ENCODE measurements at regions not wholly inside any gene's neighbourhood (a gene's known extent, or its start where the extent isn't known, plus 50 kb on each side); places are given as distances from the start of the nearest gene placed in this dataset.

DNA sequence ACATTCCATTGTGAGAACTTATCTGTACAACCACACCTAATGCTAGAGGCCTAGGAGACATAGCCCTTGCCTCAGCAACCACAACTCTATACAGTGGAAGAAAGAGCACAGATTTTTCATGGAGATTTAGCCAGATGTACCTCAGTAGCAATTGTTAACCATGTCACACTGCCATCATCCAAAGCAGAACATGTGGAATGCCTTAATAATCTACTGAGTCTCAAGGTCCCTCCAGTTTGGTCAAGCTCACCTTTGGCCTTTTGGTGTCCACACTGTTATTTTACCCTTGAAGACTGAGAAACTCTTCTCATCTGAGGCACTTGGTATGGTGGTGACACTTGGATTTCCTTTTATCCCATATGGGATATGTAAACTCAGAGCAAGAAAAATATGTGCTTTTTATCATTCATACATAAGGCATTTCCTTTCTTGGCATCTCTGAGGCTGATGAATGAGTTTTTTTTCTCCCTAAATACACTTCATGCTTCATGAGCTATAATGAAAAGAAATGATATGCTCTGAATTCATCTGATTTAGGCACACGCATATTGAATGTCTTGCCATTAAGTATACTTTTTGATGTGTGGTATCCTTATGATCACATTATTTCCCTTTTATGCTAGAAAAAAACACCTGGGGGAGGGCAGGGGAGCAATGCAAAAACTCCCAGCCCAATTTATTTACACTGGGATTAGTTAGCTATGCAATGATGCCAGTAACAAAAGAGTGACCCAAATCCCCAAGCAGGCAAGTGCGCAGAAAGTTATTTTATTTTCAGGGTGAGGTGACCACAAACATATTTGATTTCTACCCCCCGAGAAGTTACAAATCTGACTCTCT is 63.3 kb upstream of the ME3 start:
- TF ChIP-seq, protein P1, sequence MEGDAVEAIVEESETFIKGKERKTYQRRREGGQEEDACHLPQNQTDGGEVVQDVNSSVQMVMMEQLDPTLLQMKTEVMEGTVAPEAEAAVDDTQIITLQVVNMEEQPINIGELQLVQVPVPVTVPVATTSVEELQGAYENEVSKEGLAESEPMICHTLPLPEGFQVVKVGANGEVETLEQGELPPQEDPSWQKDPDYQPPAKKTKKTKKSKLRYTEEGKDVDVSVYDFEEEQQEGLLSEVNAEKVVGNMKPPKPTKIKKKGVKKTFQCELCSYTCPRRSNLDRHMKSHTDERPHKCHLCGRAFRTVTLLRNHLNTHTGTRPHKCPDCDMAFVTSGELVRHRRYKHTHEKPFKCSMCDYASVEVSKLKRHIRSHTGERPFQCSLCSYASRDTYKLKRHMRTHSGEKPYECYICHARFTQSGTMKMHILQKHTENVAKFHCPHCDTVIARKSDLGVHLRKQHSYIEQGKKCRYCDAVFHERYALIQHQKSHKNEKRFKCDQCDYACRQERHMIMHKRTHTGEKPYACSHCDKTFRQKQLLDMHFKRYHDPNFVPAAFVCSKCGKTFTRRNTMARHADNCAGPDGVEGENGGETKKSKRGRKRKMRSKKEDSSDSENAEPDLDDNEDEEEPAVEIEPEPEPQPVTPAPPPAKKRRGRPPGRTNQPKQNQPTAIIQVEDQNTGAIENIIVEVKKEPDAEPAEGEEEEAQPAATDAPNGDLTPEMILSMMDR (IDR thresholded peaks at IDR 0.05), result no peak
- no peak for TF ChIP-seq POLR2A (IDR thresholded peaks at IDR 0.05)

Data from upper lobe of left lung (tissue), 4 donors.